ENCODE measurements at regions not wholly inside any gene's neighbourhood (a gene's known extent, or its start where the extent isn't known, plus 50 kb on each side); places are given as distances from the start of the nearest gene placed in this dataset.

- no peak overlapping the region for H3K4me3 ChIP-seq (replicated peaks in 1 of 3; ENCODE audit: low read depth in 2 of 3, low read length in 3 of 3)
- intact Hi-C loops (cut with micrococcal nuclease) = no loop called here
- no peaks in the 10 kb centered on the region for H3K4me1 ChIP-seq (ENCODE audit: control insufficient read depth in 1 of 2, insufficient read depth in 2 of 2, low read length in 2 of 2)
- no peaks in the 10 kb centered on the region for H4K20me1 ChIP-seq (ENCODE audit: insufficient read depth, low read length)
- Mint-ChIP-seq H3K4me1 (no peaks in the 10 kb centered on the region), H3K9me3 (peaks cover 0 to 3% (median 0%) of the 10 kb centered on the region in 7 donors), H3K27me3 (ENCODE audit: low read depth in 3 of 3) (no peaks in the 10 kb centered on the region), H3K4me3 (no peak overlapping the region), H3K36me3 (no peaks in the 10 kb centered on the region), H3K27ac (no peak overlapping the region)
- H3K9ac ChIP-seq (ENCODE audit: insufficient read depth, low read length, poor library complexity, severe bottlenecking) = no peak overlapping the region
- H3K27ac ChIP-seq (ENCODE audit: low read depth in 1 of 2, low read length in 2 of 2) = no peak overlapping the region
- no peaks in the 10 kb centered on the region for H3K27me3 ChIP-seq (ENCODE audit: control insufficient read depth in 2 of 2, insufficient read depth in 2 of 2, low read length in 2 of 2)
- no peaks in the 10 kb centered on the region for H3K79me2 ChIP-seq (ENCODE audit: insufficient read depth, low read length)
- no peaks in the 10 kb centered on the region for H3K9me3 ChIP-seq (replicated peaks in 1 of 2; ENCODE audit: control insufficient read depth in 1 of 2, insufficient read depth in 1 of 2, low read length in 2 of 2)
- H2AFZ ChIP-seq (ENCODE audit: insufficient read depth, low read depth, low read length, poor library complexity, severe bottlenecking) = no peak overlapping the region
- no peaks in the 10 kb centered on the region for H3K36me3 ChIP-seq (replicated peaks in 1 of 2; ENCODE audit: control insufficient read depth in 1 of 2, insufficient read depth in 2 of 2, low read length in 2 of 2)
- H3K4me2 ChIP-seq (replicated peaks; ENCODE audit: extremely low read depth, low read length, poor library complexity, severe bottlenecking) = no peak overlapping the region
- TF ChIP-seq CTCF (IDR thresholded peaks at IDR 0.05) = no peak
- no peak for DNase-seq
- 89% methylated on average over 1 of the region's 1 CpG for WGBS (ENCODE audit: insufficient coverage)
Observed at GRCh38 chr2:138327967-138328366, 173.6 kb upstream of the SPOPL start.

- H3K4me1 ChIP-seq (ENCODE audit: control insufficient read depth in 1 of 2, insufficient read depth in 2 of 2, low read length in 2 of 2) = no peaks in the 10 kb centered on the region
- DNase-seq = no peak
- H2AFZ ChIP-seq (ENCODE audit: insufficient read depth, low read depth, low read length, poor library complexity, severe bottlenecking) = no peak overlapping the region
- no peaks in the 10 kb centered on the region for H3K36me3 ChIP-seq (replicated peaks in 1 of 2; ENCODE audit: control insufficient read depth in 1 of 2, insufficient read depth in 2 of 2, low read length in 2 of 2)
- H3K4me3 Mint-ChIP-seq = no peak overlapping the region
- no peaks in the 10 kb centered on the region for H3K36me3 Mint-ChIP-seq
- no peaks in the 10 kb centered on the region for H3K4me1 Mint-ChIP-seq
- no CpG with 5 or more reads among the region's 3 CpGs for WGBS (ENCODE audit: insufficient coverage)
- peaks cover 0 to 3% (median 0%) of the 10 kb centered on the region in 7 donors for H3K9me3 Mint-ChIP-seq
- H3K4me2 ChIP-seq (replicated peaks; ENCODE audit: extremely low read depth, low read length, poor library complexity, severe bottlenecking) = no peak overlapping the region
- H3K9ac ChIP-seq (ENCODE audit: insufficient read depth, low read length, poor library complexity, severe bottlenecking) = no peak overlapping the region
- no peak overlapping the region for H3K27ac Mint-ChIP-seq
- no peaks in the 10 kb centered on the region for H3K79me2 ChIP-seq (ENCODE audit: insufficient read depth, low read length)
- H3K27me3 Mint-ChIP-seq (ENCODE audit: low read depth in 3 of 3) = no peaks in the 10 kb centered on the region
- no peaks in the 10 kb centered on the region for H4K20me1 ChIP-seq (ENCODE audit: insufficient read depth, low read length)
- no peaks in the 10 kb centered on the region for H3K9me3 ChIP-seq (replicated peaks in 1 of 2; ENCODE audit: control insufficient read depth in 1 of 2, insufficient read depth in 1 of 2, low read length in 2 of 2)
- H3K27me3 ChIP-seq (ENCODE audit: control insufficient read depth in 2 of 2, insufficient read depth in 2 of 2, low read length in 2 of 2) = no peaks in the 10 kb centered on the region
- H3K4me3 ChIP-seq (replicated peaks in 1 of 3; ENCODE audit: low read depth in 2 of 3, low read length in 3 of 3) = no peak overlapping the region
- H3K27ac ChIP-seq (ENCODE audit: low read depth in 1 of 2, low read length in 2 of 2) = no peak overlapping the region
- intact Hi-C loops (cut with micrococcal nuclease) = no loop called here
- no peak for TF ChIP-seq CTCF (IDR thresholded peaks at IDR 0.05)
Observed at GRCh38 chr2:138329162-138329561, 172.4 kb upstream of the SPOPL start.

Measured in CD14-positive monocyte (primary cell).